ENCODE measurements at regions not wholly inside any gene's neighbourhood (a gene's known extent, or its start where the extent isn't known, plus 50 kb on each side); places are given as distances from the start of the nearest gene placed in this dataset.
"Not testable (repeated sequence)": the region's sequence is repeated elsewhere in the genome, so short reads cannot be mapped to it uniquely, and the experiment has no call there.

DNA sequence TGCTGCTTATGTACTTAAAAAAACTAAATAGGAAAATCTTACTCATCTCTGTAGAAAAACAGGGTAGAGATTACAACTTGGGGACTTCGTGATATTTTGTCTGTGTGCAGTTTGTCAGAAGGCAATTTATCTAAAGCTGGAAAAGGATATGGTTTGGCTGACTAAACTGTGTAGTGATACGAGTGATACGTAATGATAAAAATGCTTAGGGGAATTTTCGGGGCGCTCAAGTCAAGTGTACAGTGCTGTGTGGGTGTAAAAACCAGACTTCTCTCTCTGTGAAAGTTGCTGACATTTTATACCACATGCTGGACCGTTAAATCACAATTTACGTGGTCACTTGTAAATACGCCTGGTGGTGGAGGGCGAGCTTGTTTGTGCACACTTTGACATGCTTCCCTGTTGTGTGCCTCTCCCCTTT lies 221.7 kb downstream of the KCNRG start:
- DNase-seq: no peak

DNA sequence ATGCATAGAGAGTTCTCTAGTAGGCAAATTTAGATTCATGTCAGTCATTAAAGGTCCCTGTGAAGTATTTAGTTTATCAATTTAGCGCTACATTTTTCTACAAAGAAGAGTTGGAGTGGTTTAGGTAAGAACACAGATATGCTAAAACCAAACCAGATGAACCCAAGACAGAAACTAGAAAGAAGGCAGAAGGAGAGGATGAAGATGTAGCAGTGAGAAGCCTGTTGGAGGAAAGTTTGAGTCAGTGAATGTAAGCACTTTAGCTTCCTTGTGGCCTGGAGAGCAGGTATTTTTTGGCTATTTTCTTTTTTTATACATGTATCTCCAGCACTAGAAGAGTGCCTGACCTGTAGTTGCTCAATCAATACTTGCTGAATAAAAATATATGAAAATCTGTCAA lies 223.7 kb downstream of the KCNRG start:
- DNase-seq: no peak

DNA sequence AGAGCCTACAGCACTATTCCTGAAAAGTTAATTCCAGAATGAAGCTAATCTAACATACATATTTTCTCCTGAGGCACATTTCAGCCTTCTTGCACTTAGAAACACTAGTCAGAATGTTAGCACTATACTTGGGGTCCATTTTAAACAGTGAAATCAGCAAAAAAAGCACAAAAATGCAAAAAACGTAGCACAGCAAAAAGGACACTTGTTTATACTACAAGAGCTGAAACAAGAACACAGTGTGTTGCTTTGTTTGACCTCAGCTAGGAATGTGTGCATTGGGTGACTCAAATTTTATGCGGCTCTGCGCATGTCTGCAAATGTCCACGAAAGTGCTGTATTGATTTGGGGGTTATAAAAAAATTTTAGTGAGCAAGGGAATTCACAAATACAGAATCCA lies 226.2 kb downstream of the KCNRG start:
- DNase-seq: no peak

DNA sequence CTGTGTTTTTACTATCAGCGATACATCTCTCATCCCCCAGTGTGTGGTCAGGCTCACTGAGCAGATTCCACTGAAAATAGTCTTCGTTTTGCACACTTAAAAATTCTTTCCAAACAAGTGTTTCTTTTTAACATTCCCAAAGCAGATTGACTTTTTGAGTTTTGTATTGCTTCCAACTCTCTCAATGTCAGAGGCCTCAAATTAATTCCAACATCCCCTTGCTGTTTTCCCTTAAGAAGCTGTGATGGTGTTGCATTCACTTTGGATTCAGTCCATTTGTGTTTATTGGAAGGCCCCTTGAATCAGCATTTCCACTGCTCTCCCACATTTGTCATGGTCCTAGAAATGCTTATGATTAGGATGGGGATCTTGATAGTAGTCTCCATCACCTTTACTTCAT lies 228.7 kb downstream of the KCNRG start:
- DNase-seq: no peak

DNA sequence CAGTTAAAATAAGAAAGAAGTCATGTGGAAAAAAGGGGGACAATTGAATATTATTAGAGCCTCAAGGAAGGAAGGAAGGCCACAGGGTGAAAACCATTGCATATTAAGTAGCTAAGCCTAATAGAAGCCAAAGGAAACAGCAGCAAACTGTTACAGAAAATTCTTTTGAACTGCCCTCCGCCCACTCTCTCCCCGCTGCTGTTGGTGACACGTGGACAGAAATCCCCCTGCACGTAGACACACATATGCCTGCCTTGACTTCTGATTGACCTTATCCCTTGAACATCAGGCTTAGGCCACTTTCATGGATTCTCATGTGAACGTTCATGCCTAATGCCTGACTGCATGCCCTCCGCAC lies 229.1 kb downstream of the KCNRG start:
- DNase-seq: no peak

DNA sequence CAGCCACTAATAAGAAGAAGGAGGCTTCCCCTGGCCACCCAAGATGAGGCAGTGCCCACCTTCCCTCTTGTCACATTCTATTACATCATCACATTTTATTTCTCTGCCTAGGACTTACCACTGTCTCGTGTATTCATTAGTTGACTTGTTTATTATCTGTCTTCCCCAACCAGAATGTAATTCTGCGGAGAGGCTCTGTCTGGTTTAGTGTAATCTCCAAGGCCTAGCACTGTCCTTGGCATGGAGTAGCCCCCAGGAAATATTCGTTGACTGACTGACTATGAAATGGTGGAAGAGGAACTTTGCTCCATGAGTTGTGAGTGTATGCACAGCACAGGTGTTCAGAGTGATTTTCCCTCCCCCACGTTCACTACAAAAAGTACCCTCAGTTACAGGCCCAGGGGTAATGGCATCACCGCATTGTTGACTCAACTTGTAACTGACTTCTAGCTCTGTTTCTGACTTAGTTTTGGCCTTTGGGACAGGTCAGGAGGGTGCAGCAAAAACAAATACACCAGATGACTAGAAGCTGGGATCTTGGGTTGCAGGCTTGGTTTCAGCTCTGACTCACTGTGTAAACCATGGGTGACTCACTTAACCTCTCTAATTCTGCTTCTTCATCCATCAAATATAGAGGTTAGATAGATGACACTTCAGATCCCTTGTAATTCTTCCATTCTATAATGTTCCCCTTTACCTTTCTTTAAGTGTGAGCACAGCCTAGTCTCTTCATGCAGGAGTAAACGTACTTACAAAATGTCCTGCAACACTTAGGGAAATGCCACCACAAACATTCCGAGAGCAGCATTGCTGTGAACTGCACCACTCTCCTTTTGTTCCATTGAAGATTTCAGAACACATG lies 229.7 kb downstream of the KCNRG start:
- DNase-seq: no peak

DNA sequence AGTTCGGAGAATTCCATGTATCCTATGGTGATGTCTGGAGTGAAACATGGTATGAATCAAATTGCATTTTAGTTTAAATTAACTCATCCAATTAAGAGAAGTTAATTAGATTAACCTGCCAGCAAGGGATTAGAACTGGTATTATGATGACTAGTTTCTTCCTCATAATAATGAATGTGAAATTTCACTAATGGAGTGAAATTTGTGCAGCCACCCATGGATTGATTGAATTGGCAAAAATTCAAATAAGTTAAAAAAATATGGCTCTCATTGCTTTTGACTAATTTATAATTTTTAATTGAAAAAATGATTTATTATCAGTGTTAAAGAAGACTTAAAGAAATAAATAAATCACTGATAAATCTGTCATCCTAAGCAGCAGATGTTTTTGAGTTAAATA lies 232.0 kb downstream of the KCNRG start:
- no peak for DNase-seq

DNA sequence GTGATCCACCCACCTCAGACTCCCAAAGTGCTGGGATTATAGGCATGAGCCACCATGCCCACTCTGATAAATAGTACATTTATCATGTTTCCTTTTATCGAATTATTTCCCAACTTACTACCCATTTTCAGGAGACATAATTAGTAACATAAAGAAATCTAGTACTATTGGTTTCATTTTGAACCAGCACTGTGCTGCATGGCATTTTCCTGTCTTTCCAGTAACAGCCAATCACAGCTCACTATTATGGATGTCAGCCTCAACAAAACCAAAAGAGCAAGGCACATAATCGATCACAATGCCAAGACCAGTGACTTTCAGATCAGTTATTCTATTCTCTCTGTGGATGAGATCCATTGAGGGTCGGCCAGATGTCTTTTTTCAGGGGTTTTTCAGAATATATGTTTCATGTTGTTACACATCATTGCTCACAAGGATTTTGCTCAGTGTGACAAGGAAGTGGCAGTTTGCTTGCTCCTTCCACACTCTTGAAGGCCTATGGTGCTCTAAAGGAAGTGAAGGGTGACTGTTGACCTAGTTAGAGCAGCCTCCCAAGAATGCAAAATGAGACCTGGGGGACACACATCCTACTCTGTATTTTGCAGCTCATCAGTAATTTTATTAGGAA lies 233.4 kb downstream of the KCNRG start:
- no peak for DNase-seq

DNA sequence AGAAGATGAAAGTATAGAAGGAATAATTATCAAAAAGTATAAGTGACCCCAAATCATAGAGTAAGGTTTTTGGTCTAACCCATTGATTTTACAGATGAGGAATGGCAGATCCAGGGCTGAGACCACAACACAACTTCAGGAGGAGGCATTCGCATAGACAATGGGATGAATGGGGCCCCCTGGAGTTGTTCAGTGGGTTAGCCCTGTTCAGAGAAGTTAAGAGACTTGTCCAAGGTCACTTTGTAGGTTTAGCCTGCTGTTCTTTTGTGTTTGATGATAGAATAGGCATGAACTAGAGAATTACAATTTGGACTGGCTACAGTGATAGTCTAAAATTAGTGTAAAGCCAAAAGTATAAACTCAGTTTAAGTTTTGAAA lies 233.9 kb downstream of the KCNRG start:
- DNase-seq: no peak

DNA sequence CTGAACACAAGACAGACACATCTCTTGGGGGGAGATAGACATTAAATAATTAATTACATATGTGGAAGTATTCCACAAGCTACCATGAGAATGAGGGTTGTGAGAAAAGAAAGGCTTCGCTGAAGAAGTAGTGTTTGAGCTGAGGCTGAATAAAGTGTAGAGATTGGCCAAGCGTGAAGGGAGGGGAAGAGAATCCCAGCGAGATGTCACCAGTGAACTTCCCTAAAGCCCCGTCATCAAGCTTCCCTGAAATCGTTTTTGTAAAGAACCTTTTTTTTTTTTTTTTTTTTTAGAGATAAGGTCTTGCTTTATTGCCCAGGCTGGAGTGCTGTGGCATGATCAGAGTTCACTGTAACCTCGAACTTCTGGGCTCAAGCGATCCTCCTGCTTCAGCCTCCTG lies 235.2 kb downstream of the KCNRG start:
- no peak for DNase-seq

DNA sequence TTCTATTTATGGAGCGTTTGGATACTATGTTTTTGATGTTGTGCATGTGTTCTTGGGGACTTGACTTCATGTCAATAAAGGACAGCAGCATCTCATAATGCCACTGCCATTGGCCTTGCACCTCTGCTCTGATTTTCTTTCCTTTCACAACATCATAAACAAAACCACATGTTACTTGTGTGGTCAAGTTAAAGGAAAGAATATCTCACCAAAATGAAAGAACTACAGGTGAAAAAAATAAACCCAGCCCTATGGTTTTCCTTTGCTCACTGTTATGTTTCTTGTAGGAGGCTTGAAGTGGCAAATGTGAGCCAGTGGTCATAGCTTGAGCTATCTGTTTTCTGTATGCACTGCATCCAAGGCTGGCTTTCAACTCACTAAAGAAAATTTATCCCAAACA lies 240.4 kb downstream of the KCNRG start:
- no peak for DNase-seq

DNA sequence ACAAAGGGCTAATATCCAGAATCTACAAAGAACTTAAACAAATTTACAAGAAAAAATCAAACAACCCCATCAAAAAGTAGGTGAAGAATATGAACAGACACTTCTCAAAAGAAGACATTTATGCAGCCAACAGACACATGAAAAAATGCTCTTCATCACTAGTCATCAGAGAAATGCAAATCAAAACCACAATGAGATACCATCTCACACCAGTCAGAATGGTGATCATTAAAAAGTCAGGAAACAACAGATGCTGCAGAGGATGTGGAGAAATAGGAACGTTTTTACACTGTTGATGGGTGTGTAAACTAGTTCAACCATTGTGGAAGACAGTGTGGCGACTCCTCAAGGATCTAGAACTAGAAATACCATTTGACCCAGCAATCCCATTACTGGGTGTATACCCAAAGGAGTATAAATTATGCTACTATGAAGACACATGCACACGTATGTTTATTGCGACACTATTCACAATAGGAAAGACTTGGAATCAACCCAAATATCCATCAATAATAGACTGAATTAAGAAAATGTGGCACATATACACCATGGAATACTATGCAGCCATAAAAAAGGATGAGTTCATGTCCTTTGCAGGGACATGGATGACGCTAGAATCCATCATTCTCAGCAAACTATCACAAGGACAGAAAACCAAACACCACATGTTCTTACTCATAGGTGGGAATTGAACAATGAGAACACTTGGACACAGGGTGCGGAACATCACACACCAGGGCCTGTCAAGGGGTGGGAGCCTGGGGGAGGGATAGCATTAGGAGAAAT lies 241.5 kb downstream of the KCNRG start:
- DNase-seq: not testable (repeated sequence)

DNA sequence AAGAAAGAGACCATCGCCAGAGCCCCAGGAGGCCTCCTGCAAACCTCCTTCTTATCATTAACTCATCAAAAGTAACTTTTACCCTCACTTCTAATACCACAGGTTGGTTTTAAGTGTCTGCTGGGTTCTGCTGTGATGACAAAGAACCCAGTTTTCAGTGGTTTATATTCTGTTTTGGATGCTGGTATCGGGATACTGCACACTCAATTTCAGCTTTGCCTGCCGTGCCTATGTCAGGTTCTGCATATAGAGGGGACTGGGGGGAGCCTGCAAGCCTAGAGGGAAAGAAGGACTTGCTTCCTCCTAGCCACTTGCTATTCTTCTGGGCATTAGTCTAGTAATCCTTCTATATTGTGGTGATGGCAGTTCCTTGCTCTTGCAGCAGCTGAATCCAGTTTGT lies 242.4 kb downstream of the KCNRG start:
- DNase-seq: no peak

DNA sequence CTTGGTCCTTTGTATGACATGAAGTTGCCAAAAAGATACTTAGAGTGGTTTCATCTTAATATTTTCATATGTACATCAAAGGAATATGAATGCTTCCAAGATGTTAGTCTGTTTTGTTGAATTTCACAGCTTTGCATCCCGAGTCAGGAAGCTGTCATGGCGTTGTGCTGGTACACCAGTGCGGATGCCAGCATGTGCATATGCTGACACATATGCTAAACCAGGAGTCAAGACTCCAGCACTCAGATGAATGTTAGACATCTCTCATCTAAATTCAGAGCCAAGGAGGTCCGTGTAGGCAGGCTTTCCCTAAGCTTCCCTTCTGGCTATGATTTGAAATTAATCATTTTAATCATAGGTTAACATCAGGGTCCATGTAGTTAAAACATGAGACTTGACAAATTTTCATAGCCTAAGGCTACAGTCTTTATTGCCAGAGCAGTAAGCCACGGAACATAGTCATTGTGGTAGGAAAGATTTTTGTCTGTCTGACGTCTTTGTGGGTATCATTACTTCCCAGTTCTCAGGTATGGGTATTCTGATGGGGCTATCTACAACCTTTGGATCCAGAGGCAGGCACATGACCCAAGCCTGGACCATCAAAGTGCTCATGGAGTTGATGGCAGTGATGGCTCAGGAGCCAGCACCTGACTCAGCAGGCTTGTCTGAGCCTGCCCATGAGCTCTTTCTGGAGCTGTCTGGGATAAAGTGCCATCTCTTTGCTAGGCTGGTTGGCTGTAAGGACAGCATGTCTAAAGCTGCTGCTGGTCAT lies 246.1 kb downstream of the KCNRG start:
- DNase-seq: no peak

DNA sequence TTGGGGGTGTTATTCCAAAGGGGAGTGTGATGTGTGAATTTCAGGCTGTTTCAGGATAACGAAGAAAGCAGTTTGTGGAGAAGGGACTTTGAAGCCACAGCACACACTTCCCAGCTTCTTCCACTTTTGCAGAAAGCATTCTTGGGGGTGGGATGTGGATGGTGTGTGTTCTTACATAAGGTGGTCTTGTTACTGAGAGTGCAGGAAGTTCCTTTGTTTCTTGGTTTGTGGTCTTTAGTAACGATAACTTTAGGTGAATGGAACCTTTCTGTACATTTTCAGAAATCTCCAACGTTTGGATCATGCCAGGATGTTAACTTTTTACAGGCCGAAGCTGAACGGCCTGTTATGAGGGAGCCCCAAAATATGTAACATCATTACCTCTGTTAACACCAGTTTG lies 251.8 kb downstream of the KCNRG start:
- no peak for DNase-seq

DNA sequence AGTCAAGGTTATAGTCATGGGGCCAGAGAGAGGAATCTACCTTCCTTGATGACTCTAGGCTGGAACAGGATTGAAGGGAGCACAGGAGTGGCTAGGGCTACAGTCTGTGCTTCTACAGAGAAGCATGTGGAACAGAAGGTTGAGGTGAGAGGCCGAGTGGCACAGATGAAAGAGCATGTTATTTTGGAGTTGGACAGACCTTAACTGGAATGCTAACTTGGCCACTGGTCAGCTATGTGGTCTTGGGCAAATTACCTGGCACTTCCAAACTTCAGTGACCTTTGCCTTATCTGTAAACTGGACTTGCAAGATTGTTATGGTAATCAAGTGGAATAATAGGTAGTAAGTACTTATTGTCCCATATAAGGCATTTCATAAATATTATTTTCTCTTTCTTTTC lies 252.7 kb downstream of the KCNRG start:
- DNase-seq: no peak

DNA sequence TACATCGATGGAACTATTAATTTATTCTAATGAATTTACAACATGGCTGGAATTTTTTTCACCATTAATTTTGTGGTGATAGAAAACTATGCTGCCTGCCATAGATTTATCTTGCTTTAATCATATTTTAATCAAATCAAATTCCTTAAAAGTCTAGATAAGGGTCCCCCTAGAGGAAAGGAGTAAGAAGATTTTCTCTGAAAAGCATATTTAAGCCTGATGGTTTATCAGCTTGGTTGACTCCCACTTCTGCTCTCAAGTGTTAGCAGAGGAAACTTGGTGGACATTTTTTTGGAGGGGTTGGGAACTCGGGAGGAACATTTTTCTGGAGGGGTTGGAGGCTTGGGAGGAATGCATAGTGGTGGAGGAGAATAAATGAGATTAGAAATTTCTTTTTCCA lies 253.3 kb downstream of the KCNRG start:
- DNase-seq: no peak

DNA sequence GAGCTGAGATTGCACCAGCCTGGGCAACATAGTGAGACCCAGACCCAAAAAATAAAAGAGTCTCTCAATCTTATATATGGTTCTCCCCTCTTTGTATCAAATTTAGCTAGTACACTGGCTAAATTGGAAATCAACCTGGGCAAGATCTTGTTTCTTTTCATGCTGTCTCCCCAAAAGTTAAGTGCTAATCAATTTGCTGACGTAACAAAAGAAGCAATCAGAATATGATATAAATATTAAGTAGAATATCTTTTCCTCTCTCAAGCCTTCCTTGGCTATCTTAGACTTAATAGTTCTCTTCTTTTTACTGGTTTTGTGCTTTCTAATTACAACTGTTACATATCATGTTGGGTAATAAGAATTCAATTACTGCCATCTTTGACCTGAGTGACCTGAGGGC lies 258.9 kb downstream of the KCNRG start:
- DNase-seq: no peak

DNA sequence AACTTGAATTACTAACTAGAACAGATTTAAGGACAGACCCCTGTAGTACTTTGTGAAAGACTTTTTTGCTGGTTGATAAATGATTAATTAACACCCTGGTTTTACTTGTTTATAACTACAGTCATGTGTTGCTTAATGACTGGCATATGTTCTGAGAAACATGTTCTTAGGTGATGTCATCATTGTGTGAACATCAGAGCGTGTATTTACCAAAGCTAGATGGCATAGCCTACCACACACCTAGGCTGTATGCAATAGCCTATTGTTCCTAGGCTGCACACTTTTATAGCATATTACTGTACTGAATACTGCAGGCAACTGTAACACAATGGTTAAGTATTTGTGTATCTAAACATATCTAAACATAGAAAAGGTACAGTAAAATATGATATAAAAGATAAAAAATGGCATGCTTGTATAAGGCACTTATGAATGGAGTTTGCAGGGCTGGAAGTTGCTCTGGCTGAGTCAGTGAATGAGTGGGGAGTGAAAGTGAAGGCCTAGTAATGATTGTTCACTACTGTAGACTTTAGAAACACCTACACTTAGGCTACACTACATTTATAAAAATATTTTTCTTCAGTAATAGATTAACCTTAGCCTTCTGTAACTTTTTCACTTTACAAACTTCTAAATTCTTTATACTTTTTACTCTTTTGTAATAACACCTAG lies 260.3 kb downstream of the KCNRG start:
- no peak for DNase-seq

DNA sequence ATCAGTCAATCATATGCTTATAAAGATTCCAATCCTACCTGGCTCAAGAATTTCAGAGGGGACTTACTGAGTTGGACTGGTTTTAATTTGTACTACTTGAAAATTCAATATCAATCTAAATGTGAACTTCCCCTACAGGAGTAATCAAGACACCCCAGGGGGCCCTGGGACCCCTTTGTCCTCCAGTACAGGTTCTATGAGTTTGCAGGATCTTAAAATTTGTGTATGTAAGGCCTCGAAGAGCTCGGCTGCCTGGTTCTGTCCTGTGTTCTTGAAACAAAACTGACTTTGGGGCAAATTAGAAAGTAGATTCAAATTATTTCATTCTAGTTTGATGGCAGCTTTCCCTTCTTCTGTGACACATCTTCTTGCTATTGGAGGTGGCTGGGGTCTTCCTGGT lies 261.3 kb downstream of the KCNRG start:
- no peak for DNase-seq

DNA sequence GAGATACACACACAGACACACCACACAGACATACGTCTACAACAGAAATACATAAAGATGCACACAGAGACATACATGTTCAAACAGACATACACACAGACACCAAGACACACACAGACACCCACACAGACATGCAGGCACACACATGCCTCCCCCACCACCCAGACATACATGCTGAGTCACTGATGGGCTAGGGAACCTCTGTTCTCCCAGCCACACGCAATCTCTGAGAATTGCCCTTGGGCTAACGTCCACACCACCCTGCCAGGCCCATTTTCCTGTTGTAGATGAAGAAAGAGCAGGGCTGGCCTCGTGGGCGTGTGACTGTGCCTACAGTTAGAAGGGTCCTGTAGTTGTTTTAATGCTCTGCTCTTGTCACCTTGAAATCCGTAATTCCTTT lies 261.9 kb downstream of the KCNRG start:
- DNase-seq: no peak

DNA sequence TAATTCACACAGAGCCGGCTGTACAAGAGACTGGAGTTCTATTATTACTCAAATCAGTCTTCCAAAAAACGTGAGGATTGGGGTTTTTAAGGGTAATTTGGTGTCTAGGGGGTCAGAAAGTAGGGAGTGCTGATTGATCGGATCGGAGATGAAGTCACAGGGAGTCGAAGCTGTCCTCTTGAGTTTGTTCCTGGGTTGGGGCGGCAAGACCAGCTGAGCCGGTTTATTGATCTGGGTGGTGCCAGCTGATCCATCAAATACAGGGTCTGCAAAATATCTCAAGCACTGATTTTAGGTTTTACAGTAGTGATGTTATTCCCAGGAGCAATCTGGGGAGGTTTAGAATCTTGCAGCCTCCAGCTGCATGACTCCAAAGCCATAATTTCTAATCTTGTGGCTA lies 262.7 kb downstream of the KCNRG start:
- DNase-seq: no peak

All from T-helper 9 cell (primary cell).